Keratinocyte (primary cell): ENCODE measurements at regions not wholly inside any gene's neighbourhood (a gene's known extent, or its start where the extent isn't known, plus 50 kb on each side); places are given as distances from the start of the nearest gene placed in this dataset.
"Not testable (repeated sequence)": the region's sequence is repeated elsewhere in the genome, so short reads cannot be mapped to it uniquely, and the experiment has no call there.

Experiments
- DNase-seq: peaks from one replicate; pipeline ENCODE4 v3.0.0-alpha.2; 2011; ENCODE audit warnings: low read depth, missing footprints, low spot score
- FAIRE-seq: peaks from 2 replicates; lab custom pipeline; 2011; peaks lifted over from hg19 to GRCh38; lab: Jason Lieb, UNC
- H2AFZ ChIP-seq: 2 replicates; pipeline ENCODE4 v1.6.0; 2012; ENCODE audit warnings: low read length, control low read depth, inconsistent platforms; ENCODE audit not compliant: control insufficient read depth
- H3K27ac ChIP-seq: 2 replicates; pipeline ENCODE4 v1.5.1; 2011; ENCODE audit warnings: low read length; ENCODE audit not compliant: control insufficient read depth, insufficient read depth
- H3K27me3 ChIP-seq: 3 replicates; pipeline ENCODE4 v1.6.0; 2011; ENCODE audit warnings: low read length; ENCODE audit not compliant: control insufficient read depth, insufficient read depth; ENCODE audit errors: extremely low read depth
- H3K36me3 ChIP-seq, 2 experiments: 2 replicates in 1 of 2; 3 replicates in 1 of 2; pipeline ENCODE4 v1.5.1; 2011; ENCODE audit warnings: low read length in 2 of 2, mild to moderate bottlenecking in 1 of 2; ENCODE audit not compliant: control insufficient read depth in 2 of 2, insufficient read depth in 2 of 2; ENCODE audit errors: extremely low read depth in 1 of 2
- H3K4me1 ChIP-seq: 3 replicates; pipeline ENCODE4 v1.5.1; 2011; ENCODE audit warnings: low read length; ENCODE audit not compliant: control insufficient read depth, insufficient read depth; ENCODE audit errors: extremely low read depth
- H3K4me2 ChIP-seq: 3 replicates; pipeline ENCODE4 v1.6.0; 2011; ENCODE audit warnings: low read depth, low read length; ENCODE audit not compliant: control insufficient read depth, insufficient read depth; ENCODE audit errors: extremely low read depth
- H3K4me3 ChIP-seq, 3 experiments: fragments of 200-600 bp in 1 of 3; sonication (generic) in 1 of 3; 2 replicates in 2 of 3; 3 replicates in 1 of 3; pipeline ENCODE4 v1.5.1; 2011 to 2016; ENCODE audit warnings: low read length in 3 of 3, mild to moderate bottlenecking in 3 of 3, control low read depth in 2 of 3, inconsistent platforms in 1 of 3, low read depth in 1 of 3, mixed read lengths in 1 of 3, mixed run types in 1 of 3, moderate library complexity in 1 of 3; ENCODE audit not compliant: control insufficient read depth in 2 of 3, insufficient read depth in 2 of 3; ENCODE audit errors: extremely low read depth in 1 of 3
- H3K79me2 ChIP-seq: 2 replicates; pipeline ENCODE4 v1.6.0; 2012; ENCODE audit warnings: low read length; ENCODE audit not compliant: control insufficient read depth, insufficient read depth
- H3K9ac ChIP-seq: 3 replicates; pipeline ENCODE4 v1.6.0; 2011; ENCODE audit warnings: low read length; ENCODE audit not compliant: control insufficient read depth, insufficient read depth; ENCODE audit errors: extremely low read depth
- H3K9me1 ChIP-seq: 3 replicates; pipeline ENCODE4 v1.6.0; 2011; ENCODE audit warnings: low read length; ENCODE audit not compliant: control insufficient read depth, insufficient read depth; ENCODE audit errors: extremely low read depth
- H3K9me3 ChIP-seq: 2 replicates; pipeline ENCODE4 v1.5.1; 2012; ENCODE audit warnings: low read depth, low read length; ENCODE audit not compliant: control insufficient read depth
- H4K20me1 ChIP-seq: 3 replicates; pipeline ENCODE4 v1.6.0; 2011; ENCODE audit warnings: low read length; ENCODE audit not compliant: control insufficient read depth, insufficient read depth; ENCODE audit errors: extremely low read depth
- EZH2 ChIP-seq: IDR thresholded peaks from one replicate; pipeline ENCODE4 v1.6.1; 2012; ENCODE audit warnings: inconsistent platforms, mild to moderate bottlenecking, low read length, moderate library complexity
- dilution Hi-C: fragments of 300-500 bp; cut with MboI; formaldehyde crosslinking; loops from one replicate; pipeline ENCODE4 v1.7.0; 2020; ENCODE audit warnings: low sequenced_read_pairs; ENCODE audit not compliant: extremely low pct_ligation_motif_present
- TF ChIP-seq, protein P1 (sequence below), 3 experiments: IDR thresholded peaks in 1 of 3; conservative IDR thresholded peaks in 1 of 3; optimal IDR thresholded peaks in 1 of 3; 2 replicates in 2 of 3; 3 replicates in 1 of 3; pipeline versions ENCODE3 to v1.5.1; 2011; ENCODE audit warnings: low read length in 3 of 3, mild to moderate bottlenecking in 3 of 3, moderate library complexity in 2 of 3, control low read depth in 1 of 3, inconsistent platforms in 1 of 3; ENCODE audit not compliant: insufficient read depth in 2 of 3; ENCODE audit errors: extremely low read depth in 1 of 3

DNA sequence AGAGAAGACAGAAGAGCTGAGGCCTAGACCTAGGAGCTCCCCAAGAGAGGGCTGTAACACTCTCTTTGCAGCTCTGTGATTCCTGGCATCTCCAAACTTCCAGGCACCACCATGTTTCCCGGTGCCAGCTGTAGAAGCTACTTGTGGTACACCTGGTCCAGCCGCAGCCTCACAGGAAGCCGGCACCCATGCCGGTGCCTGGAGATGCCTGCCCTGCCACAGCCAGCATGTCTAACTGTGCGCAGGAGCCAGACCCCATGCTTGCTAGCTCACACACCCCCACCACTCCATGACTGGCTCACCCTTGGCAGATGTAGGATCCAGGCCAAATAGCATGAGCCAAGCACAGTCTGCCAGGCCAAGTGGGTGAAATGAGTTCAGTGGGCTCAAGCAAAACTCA is 211.7 kb upstream of the GNAI1 start:
- H3K27ac ChIP-seq = no peak overlapping the region
- no peaks in the 10 kb centered on the region for H3K79me2 ChIP-seq
- dilution Hi-C loops = no loop called here
- no peaks in the 10 kb centered on the region for H3K9me3 ChIP-seq
- no peak overlapping the region for H3K4me3 ChIP-seq
- DNase-seq (no peak), FAIRE-seq (no peak)
- TF ChIP-seq, protein P1, sequence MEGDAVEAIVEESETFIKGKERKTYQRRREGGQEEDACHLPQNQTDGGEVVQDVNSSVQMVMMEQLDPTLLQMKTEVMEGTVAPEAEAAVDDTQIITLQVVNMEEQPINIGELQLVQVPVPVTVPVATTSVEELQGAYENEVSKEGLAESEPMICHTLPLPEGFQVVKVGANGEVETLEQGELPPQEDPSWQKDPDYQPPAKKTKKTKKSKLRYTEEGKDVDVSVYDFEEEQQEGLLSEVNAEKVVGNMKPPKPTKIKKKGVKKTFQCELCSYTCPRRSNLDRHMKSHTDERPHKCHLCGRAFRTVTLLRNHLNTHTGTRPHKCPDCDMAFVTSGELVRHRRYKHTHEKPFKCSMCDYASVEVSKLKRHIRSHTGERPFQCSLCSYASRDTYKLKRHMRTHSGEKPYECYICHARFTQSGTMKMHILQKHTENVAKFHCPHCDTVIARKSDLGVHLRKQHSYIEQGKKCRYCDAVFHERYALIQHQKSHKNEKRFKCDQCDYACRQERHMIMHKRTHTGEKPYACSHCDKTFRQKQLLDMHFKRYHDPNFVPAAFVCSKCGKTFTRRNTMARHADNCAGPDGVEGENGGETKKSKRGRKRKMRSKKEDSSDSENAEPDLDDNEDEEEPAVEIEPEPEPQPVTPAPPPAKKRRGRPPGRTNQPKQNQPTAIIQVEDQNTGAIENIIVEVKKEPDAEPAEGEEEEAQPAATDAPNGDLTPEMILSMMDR (optimal IDR thresholded peaks at IDR 0.05 in 1 of 3, IDR thresholded peaks at IDR 0.05 in 1 of 3, conservative IDR thresholded peaks at IDR 0.05 in 1 of 3; ENCODE audit: extremely low read depth in 1 of 3, insufficient read depth in 2 of 3, low read length in 3 of 3) = no peak
- TF ChIP-seq EZH2 = no peak
- H2AFZ ChIP-seq = no peak overlapping the region
- H3K4me2 ChIP-seq = no peak overlapping the region
- no peaks in the 10 kb centered on the region for H4K20me1 ChIP-seq
- H3K9me1 ChIP-seq = no peaks in the 10 kb centered on the region
- H3K36me3 ChIP-seq = no peaks in the 10 kb centered on the region
- H3K9ac ChIP-seq = no peak overlapping the region
- H3K4me1 ChIP-seq = no peaks in the 10 kb centered on the region
- no peaks in the 10 kb centered on the region for H3K27me3 ChIP-seq

DNA sequence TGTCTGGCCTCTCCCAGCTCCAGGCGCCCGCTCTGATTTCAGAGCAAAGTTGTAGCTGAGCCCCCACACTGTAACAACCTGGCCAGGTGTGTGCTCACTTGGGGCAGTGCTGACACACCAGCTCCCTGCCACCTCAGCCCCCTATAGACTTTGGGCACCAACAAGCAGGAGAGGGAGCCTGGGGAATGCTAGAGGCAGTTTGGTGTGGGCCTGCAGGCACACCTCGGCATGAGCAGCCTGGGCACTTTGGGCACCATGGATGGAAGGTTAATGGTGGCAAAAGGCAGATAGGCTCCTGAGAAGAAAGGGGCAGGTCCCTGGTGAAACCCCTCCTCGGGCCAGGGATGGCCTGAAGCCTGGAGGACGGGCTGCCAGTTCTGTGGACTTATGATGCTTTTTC is 212.7 kb upstream of the GNAI1 start:
- dilution Hi-C loops = no loop called here

DNA sequence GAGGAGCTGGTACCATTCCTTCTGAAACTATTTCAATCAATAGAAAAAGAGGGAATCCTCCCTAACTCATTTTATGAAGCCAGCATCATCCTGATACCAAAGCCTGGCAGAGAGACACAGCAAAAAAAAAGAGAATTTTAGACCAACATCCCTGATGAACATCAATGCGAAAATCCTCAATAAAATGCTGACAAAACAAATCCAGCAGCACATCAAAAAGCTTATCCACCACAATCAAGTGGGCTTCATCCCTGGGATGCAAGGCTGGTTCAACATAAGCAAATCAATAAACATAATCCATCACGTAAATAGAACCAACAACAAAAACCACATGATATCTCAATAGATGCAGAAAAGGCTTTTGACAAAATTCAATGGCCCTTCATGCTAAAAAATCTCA is 216.0 kb upstream of the GNAI1 start:
- H3K9ac ChIP-seq, H3K36me3 ChIP-seq, dilution Hi-C loops, H3K4me1 ChIP-seq, H3K27ac ChIP-seq, H3K9me3 ChIP-seq, H2AFZ ChIP-seq, FAIRE-seq, H3K4me2 ChIP-seq, H4K20me1 ChIP-seq, H3K27me3 ChIP-seq, H3K79me2 ChIP-seq, H3K9me1 ChIP-seq, H3K4me3 ChIP-seq, DNase-seq: not testable (repeated sequence)

More for the DNA sequence above, 212.7 kb upstream of the GNAI1 start:
- Histone ChIP-seq H4K20me1 (no peaks in the 10 kb centered on the region), H2AFZ (no peak overlapping the region), H3K27me3 (no peaks in the 10 kb centered on the region), H3K27ac (no peak overlapping the region), H3K4me1 (no peaks in the 10 kb centered on the region), H3K4me2 (no peak overlapping the region), H3K9ac (no peak overlapping the region), H3K9me1 (no peaks in the 10 kb centered on the region), H3K36me3 (no peaks in the 10 kb centered on the region), H3K9me3 (no peaks in the 10 kb centered on the region), H3K79me2 (no peaks in the 10 kb centered on the region), H3K4me3 (no peak overlapping the region)
- DNase-seq (no peak), FAIRE-seq (no peak)
- TF ChIP-seq EZH2 = no peak
- TF ChIP-seq, protein P1 (optimal IDR thresholded peaks at IDR 0.05 in 1 of 3, IDR thresholded peaks at IDR 0.05 in 1 of 3, conservative IDR thresholded peaks at IDR 0.05 in 1 of 3; ENCODE audit: extremely low read depth in 1 of 3, insufficient read depth in 2 of 3, low read length in 3 of 3) = no peak

DNA sequence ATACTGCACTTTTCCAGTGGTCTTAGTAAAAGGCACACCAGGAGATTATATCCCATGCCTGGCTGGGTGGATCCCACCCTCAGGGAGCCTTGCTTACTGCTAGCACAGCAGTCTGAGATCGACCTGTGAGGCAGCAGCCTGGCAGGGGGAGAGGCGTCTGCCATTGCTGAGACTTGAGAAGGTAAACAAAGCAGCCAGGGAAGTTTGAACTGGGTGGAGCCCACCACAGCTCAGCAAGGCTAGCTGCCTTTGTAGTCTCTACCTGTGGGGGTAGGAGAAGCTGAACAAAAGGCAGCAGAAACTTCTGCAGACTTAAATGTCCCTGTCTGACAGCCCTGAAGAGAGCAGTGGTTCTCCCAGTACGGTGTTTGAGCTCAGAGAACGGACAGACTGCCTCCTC is 219.3 kb upstream of the GNAI1 start:
- H3K27me3 ChIP-seq, DNase-seq, FAIRE-seq, H3K79me2 ChIP-seq, H3K27ac ChIP-seq, dilution Hi-C loops, H3K4me2 ChIP-seq, H3K9ac ChIP-seq, H3K9me3 ChIP-seq, H3K4me3 ChIP-seq, H2AFZ ChIP-seq, H3K36me3 ChIP-seq, H3K4me1 ChIP-seq, H3K9me1 ChIP-seq, H4K20me1 ChIP-seq: not testable (repeated sequence)
